ENCODE measurements at regions not wholly inside any gene's neighbourhood (a gene's known extent, or its start where the extent isn't known, plus 50 kb on each side); places are given as distances from the start of the nearest gene placed in this dataset.

- no peak for TF ChIP-seq POLR2A (IDR thresholded peaks at IDR 0.05)
- TF ChIP-seq, protein P1, sequence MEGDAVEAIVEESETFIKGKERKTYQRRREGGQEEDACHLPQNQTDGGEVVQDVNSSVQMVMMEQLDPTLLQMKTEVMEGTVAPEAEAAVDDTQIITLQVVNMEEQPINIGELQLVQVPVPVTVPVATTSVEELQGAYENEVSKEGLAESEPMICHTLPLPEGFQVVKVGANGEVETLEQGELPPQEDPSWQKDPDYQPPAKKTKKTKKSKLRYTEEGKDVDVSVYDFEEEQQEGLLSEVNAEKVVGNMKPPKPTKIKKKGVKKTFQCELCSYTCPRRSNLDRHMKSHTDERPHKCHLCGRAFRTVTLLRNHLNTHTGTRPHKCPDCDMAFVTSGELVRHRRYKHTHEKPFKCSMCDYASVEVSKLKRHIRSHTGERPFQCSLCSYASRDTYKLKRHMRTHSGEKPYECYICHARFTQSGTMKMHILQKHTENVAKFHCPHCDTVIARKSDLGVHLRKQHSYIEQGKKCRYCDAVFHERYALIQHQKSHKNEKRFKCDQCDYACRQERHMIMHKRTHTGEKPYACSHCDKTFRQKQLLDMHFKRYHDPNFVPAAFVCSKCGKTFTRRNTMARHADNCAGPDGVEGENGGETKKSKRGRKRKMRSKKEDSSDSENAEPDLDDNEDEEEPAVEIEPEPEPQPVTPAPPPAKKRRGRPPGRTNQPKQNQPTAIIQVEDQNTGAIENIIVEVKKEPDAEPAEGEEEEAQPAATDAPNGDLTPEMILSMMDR (IDR thresholded peaks at IDR 0.05), result no peak
Observed at GRCh38 chr16:66269617-66270332, 96.7 kb upstream of the CDH5 start.
